Peyer's patch (tissue), 4 donors: ENCODE measurements at regions not wholly inside any gene's neighbourhood (a gene's known extent, or its start where the extent isn't known, plus 50 kb on each side); places are given as distances from the start of the nearest gene placed in this dataset.

Experiments
- POLR2A ChIP-seq, 2 donors: fragments of 450-650 bp; IDR thresholded peaks; one replicate each; pipeline ENCODE4 v1.5.1; 2017; ENCODE audit warnings: antibody characterized with exemption in 2 of 2, mild to moderate bottlenecking in 2 of 2, moderate library complexity in 2 of 2
- TF ChIP-seq, protein P1 (sequence below), 6 experiments: fragments of 450-650 bp in 4 of 6; fragments of 200-600 bp in 2 of 6; sonication (generic) in 1 of 6; IDR thresholded peaks; one replicate each; pipeline ENCODE4 v1.5.1; 2017 to 2019; ENCODE audit warnings: antibody characterized with exemption in 6 of 6, mild to moderate bottlenecking in 3 of 6, moderate library complexity in 1 of 6

DNA sequence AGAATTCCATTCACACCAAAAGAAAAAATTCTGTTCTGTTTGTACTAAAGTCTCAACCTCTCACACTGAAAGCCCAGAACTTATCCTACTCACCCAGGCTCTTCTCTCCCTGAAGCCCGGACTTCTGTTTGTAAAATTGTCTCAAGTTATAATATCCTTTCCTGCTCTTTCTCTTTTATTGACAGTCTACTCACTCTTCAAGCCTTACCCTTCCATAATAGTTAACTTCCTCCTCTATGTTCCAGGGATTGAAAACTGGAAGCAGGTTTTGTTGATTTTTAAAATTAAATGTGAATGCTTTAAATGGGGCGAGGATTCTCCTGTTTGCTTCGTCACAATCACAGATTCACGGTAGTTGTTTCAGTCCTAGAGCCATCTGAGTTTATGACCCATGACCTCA is 51.7 kb upstream of the CCDC112 start:
- TF ChIP-seq, protein P1, sequence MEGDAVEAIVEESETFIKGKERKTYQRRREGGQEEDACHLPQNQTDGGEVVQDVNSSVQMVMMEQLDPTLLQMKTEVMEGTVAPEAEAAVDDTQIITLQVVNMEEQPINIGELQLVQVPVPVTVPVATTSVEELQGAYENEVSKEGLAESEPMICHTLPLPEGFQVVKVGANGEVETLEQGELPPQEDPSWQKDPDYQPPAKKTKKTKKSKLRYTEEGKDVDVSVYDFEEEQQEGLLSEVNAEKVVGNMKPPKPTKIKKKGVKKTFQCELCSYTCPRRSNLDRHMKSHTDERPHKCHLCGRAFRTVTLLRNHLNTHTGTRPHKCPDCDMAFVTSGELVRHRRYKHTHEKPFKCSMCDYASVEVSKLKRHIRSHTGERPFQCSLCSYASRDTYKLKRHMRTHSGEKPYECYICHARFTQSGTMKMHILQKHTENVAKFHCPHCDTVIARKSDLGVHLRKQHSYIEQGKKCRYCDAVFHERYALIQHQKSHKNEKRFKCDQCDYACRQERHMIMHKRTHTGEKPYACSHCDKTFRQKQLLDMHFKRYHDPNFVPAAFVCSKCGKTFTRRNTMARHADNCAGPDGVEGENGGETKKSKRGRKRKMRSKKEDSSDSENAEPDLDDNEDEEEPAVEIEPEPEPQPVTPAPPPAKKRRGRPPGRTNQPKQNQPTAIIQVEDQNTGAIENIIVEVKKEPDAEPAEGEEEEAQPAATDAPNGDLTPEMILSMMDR (IDR thresholded peaks at IDR 0.05) = no peak
- no peak for TF ChIP-seq POLR2A (IDR thresholded peaks at IDR 0.05)
